ENCODE measurements at regions not wholly inside any gene's neighbourhood (a gene's known extent, or its start where the extent isn't known, plus 50 kb on each side); places are given as distances from the start of the nearest gene placed in this dataset.
A peak's percentile ranks its signal among the peaks of the same experiment; 100 is the strongest.

DNA sequence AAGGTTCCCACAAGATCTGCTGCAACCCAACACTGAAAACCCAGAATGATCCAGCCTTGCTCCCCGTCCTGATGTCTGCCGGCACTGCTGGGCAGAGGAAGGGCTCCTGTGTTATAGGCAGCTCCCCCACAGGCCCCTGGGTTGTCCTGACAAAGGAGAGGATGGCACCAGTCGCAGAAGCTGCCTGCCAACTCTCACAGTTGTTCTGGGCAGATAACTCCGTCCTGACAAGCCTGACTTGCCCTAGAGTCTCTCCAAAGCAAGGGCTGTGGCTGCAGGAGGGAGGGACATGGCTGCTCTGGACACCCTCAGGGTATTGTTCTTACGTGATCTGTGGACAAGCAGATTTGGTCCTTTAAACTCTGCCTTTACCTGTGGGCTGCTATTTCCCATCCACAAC lies 243.8 kb downstream of the CDH26 start:
- no peak for DNase-seq (ENCODE audit: low spot score)
- in situ Hi-C loops (cut with HindIII; ENCODE audit: low sequenced_read_pairs): no loop called here

DNA sequence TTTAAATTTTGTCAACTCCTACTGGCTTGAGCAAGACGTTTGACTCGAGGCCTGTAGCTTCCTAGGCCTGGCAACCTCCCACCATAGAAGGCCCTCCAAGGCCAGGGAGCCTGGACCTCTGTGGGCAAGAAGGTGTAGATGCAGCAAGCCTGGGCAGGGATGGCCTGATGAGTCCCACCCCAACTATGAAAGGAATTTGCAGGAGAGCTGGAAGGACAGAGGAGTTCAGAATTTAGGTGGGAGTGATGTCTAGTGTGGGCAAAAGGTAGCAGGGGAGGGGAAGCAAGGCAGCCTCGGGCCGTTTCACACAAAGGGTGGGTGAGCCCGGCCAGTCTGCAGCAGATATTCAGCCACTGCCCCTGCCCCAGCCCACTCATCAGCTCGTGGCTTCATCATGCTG lies 245.2 kb downstream of the CDH26 start:
- in situ Hi-C loops (cut with HindIII; ENCODE audit: low sequenced_read_pairs): no loop called here

DNA sequence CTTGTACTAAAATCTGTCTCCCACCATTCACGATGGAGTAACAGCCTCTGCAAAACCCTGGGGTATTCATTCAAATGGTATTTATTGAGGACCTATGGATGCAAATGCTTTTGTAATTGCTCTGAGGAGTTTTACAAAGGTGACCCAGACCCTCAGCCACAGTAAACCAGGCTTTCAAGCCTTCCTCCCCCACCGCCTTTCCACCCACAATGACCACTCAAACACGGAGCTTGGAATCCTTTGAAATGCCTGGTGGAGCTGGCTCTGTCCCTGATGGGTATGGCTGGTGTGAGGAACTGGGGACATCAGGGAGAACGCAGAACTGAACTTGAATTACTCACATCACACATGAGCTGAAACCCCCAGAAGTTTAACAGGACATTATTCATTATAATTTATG lies 246.4 kb downstream of the CDH26 start:
- no peak for DNase-seq (ENCODE audit: low spot score)
- in situ Hi-C loops (cut with HindIII; ENCODE audit: low sequenced_read_pairs): no loop called here

More for the DNA sequence above, 245.2 kb downstream of the CDH26 start:
- no peak for DNase-seq (ENCODE audit: low spot score)

DNA sequence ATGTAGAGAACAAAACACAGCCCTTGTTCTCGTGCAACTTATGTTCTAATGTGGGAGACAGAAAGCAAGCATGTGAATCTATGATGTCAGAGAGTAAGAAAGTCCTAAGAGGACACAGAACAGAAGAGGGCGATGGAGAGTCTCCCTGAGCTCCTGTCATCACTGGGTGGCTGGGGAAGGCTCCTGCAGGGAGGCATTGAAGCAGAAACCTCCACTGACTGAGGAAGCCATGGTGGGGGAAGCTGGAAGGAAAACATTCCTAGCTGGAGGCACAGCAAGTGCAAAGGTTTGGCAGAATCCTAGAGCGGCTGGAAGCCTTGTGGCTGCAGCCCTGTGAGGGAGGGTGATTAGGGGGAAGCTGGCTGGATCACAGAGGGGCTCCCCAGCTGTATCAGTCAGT lies 248.0 kb downstream of the CDH26 start:
- in situ Hi-C loops (cut with HindIII; ENCODE audit: low sequenced_read_pairs): no loop called here
- no peak for DNase-seq (ENCODE audit: low spot score)

DNA sequence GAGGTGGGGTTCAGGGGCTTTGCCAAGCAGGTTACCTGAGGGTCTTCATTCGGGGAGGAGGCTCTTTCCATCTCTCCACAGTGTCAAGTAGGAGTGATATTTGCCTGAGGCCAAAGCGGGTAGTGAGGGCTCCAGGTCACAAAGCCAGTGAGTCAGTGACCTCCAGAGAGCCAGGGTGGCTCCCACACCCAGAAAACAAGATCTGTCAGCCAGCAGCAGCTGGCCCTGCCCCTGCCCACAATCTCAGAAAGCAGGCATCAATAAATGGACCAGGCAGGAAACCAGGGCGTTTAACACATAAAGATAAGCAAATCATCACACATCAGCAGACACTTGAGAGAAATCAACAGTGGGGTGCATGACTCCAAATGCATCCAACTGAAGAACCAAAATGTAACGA lies 250.8 kb downstream of the CDH26 start:
- in situ Hi-C loops (cut with HindIII; ENCODE audit: low sequenced_read_pairs): no loop called here
- DNase-seq (ENCODE audit: low spot score): no peak

DNA sequence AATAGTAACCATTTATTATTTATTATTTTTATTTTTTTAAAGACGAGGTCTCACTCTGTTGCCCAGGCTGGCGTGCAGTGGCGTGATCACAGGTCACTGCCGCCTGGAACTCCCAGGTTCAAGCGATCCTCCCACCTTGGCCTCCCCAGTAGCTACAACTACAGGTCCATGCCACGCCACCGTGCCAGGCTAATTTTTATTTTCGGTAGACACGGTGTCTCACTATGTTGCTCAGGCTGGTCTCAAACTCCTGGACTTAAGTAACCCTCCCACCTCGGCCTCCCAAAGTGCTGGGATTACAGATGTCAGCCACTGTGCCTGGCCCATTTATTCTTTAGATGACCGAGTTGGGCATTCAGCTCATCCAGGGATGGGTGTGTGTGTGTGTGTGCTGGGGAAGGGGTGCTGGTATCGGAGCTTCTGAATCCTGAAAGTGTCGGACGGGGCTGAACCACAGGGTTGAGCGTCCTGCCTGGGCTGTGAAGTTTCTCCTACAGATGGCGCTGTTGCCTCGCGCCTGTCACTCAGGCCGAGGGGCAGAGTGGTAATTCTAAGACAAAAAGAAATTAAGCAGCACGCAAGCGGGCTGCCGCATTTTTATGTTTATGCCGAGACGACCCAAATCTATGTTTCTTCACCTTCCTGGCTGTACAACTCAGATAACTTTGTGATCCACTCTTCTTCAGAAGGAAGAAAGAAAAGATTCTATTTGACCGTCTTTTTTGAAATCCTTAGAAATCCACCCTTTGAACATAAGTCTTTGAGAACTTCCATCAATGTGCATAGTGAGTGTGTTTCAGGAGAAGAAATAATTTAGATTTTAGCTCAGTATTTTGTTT lies 252.8 kb downstream of the CDH26 start:
- DNase-seq (ENCODE audit: low spot score): peak; percentile 58
- in situ Hi-C loops (cut with HindIII; ENCODE audit: low sequenced_read_pairs): no loop called here

DNA sequence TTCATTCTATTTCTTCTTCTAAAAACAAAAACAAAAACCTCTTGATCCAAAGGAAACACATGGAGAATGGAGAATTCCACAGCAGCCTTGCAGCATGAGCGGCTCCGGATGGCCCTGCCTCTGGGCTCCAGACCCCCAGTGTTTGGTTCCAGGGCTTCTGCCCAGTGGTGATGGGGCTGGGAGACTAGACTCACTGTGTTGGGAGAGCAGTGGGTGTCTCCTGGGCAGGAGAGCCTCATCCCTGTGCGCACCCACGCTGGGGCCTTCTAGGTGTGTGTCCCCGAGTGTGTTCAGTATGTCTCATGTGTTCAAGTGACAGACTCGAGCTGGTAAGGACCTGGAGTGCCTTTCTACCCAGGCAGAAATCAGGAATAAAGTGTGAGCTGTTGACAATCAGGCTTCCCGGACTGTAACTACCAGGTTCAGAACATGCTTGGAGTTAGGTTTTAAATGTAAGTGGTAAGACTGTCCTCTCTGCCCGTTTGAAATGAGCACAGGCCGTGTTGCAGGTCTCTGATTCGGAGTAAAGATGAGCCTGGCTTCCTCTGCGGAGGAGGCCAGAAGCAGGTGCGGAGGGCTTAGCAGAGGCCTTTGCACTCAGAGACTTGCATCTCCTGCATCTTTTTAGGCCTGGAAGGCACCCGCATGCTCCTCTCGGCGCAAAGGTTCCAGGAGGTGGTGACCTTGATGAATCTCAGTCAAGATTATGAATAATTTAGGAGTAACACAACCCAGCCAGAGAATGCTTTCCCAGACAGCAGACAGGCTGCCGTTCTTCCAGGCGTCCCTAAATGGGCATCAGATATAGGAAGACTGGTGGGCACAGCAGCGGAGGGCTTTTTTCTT lies 253.6 kb downstream of the CDH26 start:
- DNase-seq (ENCODE audit: low spot score): no peak
- in situ Hi-C loops (cut with HindIII; ENCODE audit: low sequenced_read_pairs): no loop called here

DNA sequence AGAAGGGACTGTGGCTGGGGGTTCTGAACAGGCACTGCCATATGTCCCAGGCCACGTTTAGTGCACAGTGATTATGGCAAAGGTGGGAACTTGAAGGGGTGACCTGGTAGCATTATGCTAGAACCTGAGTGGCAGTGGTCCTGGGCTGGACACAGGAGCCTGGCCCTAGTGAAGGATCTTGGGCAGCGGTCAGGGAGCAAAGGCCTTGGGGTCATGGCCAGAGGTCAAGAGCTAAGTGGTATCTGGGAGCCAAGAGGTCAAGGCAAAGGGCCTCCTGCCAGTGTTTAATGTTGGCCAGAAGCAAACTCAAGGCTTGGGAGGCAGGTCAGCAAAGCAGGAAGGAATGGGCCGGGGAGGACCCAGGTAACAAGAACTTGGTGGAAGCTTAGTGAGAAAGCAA lies 254.5 kb downstream of the CDH26 start:
- in situ Hi-C loops (cut with HindIII; ENCODE audit: low sequenced_read_pairs): no loop called here

DNA sequence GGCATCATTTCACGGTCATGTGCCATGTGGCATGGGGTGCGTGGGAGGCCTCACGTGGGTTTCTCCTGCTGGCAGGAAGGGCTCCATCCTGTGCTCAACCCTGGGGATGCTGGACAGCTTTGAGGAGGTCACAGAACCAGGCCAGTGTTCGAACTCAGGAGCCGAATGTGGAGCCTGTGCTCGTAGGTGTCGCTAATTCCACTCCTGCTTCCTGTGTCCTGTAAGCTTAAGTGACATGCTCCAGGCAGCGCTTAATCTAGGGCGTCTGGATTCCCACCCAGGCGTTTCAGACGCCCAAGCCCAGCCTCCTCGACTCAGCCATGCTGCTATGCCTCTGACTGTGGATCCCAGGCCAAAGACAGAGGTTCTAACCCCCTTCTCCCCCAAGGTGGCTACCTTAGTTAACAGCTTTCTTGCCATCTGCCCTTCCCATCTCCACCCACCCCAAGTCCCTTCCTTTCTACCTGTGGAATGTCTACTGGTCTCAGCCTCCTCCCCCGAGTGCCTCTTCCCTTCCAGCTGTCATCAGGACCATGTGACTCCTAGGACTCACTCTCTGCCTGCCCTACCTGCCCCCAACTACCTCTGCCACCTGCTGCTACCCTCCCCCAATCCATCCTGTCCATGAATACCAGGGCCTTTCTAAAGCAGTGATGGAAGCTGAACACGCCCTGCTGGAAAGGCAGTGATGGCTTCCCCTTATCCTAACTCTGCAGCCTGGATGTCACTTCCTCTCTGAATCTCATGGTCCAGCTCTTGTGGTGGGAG lies 255.1 kb downstream of the CDH26 start:
- in situ Hi-C loops (cut with HindIII; ENCODE audit: low sequenced_read_pairs): no loop called here
- no peak for DNase-seq (ENCODE audit: low spot score)

More for the DNA sequence above, 254.5 kb downstream of the CDH26 start:
- no peak for DNase-seq (ENCODE audit: low spot score)

DNA sequence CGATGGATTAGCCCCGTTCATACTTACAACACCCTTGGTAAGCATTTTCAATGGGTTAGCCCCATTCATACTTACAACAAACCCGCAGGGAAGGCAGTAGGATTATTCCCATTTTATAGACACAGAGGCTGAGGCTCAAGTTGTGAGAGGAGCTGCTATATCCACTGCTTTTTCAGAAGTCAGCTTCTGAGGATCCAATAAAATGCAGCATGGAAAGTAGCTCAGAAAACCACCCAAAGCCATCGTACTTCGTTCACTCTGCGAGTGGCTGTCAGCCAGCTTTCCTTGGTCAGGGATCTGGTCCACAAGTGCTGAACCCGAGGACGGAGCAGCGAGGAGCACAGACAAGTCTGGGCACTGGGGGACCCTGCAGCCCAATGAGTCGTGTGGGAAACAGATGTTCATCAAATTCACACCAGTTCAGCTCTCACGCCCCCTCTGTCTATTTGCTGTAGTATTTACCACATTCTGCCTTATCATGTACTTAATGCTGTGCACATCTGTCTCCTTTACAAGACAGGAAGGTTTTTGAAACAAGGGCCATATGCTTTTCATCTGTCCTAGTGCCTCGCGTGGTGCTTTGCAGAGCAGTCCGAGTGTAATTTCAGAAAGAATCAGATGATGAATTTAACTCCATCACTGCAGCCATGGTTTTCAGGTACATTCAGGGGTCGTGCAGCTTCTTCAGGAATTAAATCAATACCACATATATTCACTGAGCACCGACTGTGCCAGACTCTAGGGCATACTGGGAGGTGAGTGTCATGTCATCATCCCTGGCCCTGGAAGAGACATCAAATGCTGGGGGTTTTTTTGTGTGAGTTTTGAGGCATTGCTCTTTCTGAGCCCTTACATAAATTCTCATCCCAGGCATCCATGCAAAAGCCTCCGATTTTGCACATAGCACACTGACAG lies 256.9 kb downstream of the CDH26 start:
- DNase-seq (ENCODE audit: low spot score): no peak
- in situ Hi-C loops (cut with HindIII; ENCODE audit: low sequenced_read_pairs): no loop called here

DNA sequence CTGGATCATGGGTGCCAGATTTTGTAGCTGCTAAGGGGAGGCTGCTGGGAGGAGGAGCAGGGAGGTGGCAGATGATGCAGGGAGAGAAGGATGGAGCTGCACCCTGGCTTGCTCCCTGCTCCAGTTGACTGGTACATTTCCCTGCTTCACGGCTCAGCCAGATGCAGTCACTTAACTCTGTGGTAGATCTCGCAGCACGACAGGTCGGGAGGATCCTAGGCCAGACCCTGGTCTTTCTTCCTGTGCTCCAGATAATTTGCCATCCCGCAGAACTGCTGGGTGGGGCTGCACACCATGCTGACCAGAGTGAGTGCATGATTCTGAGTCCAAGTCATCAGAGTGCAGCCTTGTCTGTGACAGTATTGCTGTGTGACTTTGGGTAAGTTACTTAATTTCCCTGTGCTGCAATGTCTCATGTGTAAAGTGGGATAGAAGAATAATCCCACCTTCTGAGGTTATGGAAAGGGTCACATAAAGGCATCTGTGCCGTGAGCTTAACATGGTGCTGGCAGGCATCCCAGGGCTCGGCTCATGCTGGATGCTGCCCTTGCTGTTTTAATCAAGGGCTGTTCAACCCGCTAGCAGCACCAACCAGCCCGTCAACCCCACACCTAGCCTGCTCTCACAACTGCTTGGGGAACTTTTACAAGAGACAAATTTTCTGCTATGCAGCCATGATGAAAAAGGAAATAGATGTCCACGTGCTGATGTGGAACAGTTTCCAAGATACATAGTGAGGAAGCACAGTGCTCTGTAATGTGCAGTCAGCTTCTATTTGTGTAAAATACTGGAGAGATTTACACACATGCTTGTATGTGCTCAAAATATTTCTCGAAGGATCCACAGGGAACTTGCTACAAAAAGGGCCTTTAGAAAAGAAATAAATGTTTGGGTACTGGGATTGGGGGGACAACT lies 257.9 kb downstream of the CDH26 start:
- in situ Hi-C loops (cut with HindIII; ENCODE audit: low sequenced_read_pairs): no loop called here
- no peak for DNase-seq (ENCODE audit: low spot score)

DNA sequence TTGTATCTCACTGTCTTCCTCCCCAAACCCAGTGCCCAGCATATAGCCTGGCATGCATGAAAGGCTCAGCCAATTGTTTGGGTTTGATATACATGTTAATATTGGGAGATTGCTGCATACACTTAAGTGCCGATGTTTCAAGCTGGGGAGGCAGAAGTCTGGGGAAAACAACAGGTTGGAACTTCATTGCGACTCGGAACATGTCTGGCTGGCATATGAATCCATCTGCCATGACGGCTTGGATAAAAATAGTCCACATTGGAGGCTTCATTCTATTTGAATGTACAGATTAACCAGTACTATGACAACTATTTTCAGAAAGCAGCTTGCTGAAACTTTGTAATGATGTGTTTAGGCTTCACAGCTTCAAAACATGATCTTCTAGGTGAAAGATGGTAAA lies 261.0 kb downstream of the CDH26 start:
- in situ Hi-C loops (cut with HindIII; ENCODE audit: low sequenced_read_pairs): no loop called here
- no peak for DNase-seq (ENCODE audit: low spot score)

DNA sequence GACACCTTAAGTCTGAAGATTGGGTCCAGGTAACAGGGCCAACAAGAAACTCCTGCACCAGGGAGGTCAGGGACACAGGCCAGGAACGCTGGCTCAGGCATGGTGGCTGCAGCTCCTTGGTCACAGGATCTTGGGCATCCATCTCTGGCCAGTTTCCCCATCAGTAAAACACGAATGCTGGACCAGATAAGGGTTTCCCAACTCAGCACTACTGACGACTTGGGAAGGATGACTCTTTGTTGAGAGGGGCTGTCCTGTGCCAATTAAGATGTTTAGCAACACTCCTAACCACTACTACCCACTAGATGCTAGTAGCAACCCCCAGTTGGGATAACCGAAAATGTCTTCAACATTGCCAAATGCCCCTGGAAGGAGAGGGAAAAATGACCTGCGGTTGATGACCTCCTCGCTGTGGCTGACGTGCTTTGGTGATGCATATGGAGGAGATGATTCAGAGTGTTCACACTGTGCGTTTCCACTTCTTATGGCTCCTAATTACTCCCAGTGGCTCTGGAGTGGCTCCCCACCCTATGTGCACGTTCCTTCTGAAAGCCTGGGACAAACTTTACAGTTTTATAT lies 261.9 kb downstream of the CDH26 start:
- in situ Hi-C loops (cut with HindIII; ENCODE audit: low sequenced_read_pairs): no loop called here

DNA sequence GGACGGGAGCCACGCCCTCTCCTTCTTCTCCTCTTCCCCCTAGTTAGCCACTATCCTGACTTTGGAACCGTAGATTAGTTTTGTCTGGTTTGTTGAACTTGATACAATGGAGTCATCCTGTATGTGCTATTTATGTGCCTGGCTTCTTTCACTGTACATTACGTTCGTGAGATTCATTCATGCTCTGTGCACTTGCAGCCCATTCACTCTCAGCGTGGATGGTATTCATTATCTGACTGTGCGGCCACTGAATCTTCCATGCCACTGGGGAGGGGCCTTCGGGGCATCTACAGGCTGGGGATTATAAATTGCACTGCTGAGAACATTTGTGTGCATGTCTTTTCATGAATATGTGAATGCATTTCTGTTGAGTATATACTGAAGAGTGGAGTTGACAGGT lies 262.5 kb downstream of the CDH26 start:
- in situ Hi-C loops (cut with HindIII; ENCODE audit: low sequenced_read_pairs): no loop called here
- no peak for DNase-seq (ENCODE audit: low spot score)

More for the DNA sequence above, 261.9 kb downstream of the CDH26 start:
- DNase-seq (ENCODE audit: low spot score): no peak

DNA sequence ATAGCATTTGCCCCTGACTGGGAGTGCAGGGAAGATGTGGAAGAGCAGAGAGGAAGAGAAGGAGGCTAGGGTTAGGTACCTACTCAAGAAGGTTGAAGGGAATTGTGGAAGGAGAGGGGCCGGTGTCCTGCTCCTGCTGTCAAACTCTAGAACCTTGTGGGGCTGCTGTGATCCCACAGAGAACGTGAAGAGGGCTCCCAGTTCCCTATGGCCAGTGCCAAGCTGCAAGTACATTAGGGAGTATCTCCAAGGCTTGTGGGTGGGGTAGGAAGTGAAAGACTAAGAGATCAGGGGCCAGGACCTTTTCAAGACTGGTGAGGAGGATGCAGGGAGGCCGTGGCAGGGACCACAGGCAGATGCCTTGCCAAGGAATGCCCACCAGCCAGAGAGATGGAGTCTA lies 263.4 kb downstream of the CDH26 start:
- no peak for DNase-seq (ENCODE audit: low spot score)
- in situ Hi-C loops (cut with HindIII; ENCODE audit: low sequenced_read_pairs): no loop called here

DNA sequence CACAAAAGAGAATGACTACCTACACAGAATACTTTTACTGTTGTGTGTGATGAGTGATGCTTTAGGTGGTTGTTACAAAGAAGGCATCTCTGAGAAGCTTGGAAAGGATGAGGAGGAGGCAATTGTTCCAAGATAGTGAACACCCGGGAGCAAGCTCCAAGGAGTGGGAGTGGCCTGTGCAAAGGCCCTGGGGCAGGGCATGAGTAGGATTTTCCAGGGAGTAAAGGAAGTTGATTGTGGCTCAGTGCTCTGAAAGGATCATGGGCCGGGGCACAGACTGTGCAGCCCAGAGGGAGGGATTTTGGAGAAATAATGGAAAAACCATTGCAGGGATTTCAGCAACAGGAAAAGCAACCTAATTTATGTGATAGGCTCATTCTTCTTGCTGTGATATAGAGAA lies 264.3 kb downstream of the CDH26 start:
- no peak for DNase-seq (ENCODE audit: low spot score)
- in situ Hi-C loops (cut with HindIII; ENCODE audit: low sequenced_read_pairs): no loop called here

DNA sequence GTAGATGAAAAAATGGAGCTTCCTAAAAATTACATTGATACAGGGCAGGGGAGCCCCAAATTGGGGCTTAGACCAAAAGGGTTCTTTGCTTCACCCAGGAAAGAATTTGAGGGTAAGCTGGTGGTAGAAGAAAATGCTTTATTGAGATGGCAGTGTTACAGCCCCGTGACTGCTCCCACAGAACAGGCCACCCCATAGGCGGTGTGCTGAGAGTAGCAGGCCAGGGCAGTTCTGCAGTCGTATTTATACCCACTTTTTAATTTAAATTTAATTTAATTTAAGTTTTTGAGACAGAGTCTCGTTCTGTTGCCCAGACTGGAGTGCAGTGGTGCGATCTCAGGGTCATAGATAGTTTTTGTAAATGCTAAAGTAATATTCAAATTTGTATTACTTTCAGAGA lies 265.0 kb downstream of the CDH26 start:
- in situ Hi-C loops (cut with HindIII; ENCODE audit: low sequenced_read_pairs): no loop called here
- no peak for DNase-seq (ENCODE audit: low spot score)
